ENCODE measurements at regions not wholly inside any gene's neighbourhood (a gene's known extent, or its start where the extent isn't known, plus 50 kb on each side); places are given as distances from the start of the nearest gene placed in this dataset.
A peak's percentile ranks its signal among the peaks of the same experiment; 100 is the strongest.

DNA sequence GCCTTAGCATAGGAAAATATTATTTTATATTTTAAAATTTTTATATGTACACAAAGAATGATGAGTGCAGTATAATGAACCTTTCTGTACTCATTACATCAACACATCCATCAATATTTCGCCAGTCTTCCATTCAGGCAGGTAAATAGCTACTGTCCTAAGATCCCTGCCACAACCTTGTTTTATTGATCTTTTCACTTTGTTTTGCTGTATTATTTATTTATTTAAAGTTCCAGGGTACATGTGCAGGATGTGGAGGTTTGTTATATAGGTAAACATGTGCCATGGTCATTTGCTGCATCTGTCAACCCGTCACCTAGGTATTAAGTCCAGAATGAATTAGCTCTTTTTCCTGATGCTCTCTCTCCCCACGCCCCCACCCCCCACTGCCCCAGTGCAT, 64.6 kb downstream of the INHBB start:
- H3K27ac ChIP-seq (ENCODE audit: extremely low read length, insufficient read depth, low read length): no peak overlapping the region
- 0% methylated on average over 3 of the region's 3 CpGs for WGBS (ENCODE audit: low lambda C conversion rate)
- no peak for DNase-seq (ENCODE audit: low spot score)
- H3K36me3 ChIP-seq (replicated peaks in 1 of 2; ENCODE audit: control insufficient read depth in 1 of 2, insufficient read depth in 2 of 2, low read length in 2 of 2): no peaks in the 10 kb centered on the region
- CTCF ChIA-PET (ENCODE audit: low intra/inter-chr PET ratio, low total read pairs): no interaction called here
- FAIRE-seq: no peak
- no peak overlapping the region for H2AFZ ChIP-seq (ENCODE audit: low read length)
- peaks cover 0 to 17% of the 10 kb centered on the region in 2 experiments; a peak in 4 of 5 replicates for H3K27me3 ChIP-seq (ENCODE audit: control insufficient read depth in 1 of 2, insufficient read depth in 2 of 2, low read length in 2 of 2)
- H3K9ac ChIP-seq (ENCODE audit: insufficient read depth, low read depth, low read length): no peak overlapping the region
- H3K4me1 ChIP-seq (ENCODE audit: insufficient read depth, low read length): no peaks in the 10 kb centered on the region
- intact Hi-C loops (cut with micrococcal nuclease; ENCODE audit: unreplicated experiment): no loop called here
- H3K4me3 ChIP-seq (replicated peaks in 1 of 3; ENCODE audit: insufficient read depth in 1 of 3, low read depth in 2 of 3, low read length in 3 of 3): no peak overlapping the region
- no peaks in the 10 kb centered on the region for H4K20me1 ChIP-seq (ENCODE audit: insufficient read depth, low read length)
- in situ Hi-C loops (cut with HindIII; ENCODE audit: extremely low pct_ligation_motif_present, low pct_unique_long_range_greater_than_20kb): no loop called here
- H3K79me2 ChIP-seq (ENCODE audit: insufficient read depth, low read length): no peaks in the 10 kb centered on the region
- peaks cover 6% of the 10 kb centered on the region for H3K9me3 ChIP-seq (ENCODE audit: low read length)
- ATAC-seq: no peak
- BruUV-seq (replicated peaks): no TSS peak
- no peak overlapping the region for H3K4me2 ChIP-seq (ENCODE audit: low read depth, low read length)
- POLR2A ChIA-PET: no interaction called here
- TF ChIP-seq FOXA3 (CRISPR knock-in tag; IDR thresholded peaks at IDR 0.05) (peak; percentile 46; the same call in 1 of the 2 replicates), BHLHE40 (IDR thresholded peaks at IDR 0.05; ENCODE audit: low read length) (no peak), FOXP1 (IDR thresholded peaks at IDR 0.05) (no peak), FOXP1 (CRISPR knock-in tag; IDR thresholded peaks at IDR 0.05) (peak; percentile 66; the same call in 1 of the 2 replicates), SIN3A (IDR thresholded peaks at IDR 0.05; ENCODE audit: borderline replicate concordance, low read depth, low read length) (no peak), PHB2 (IDR thresholded peaks at IDR 0.05; ENCODE audit: partially characterized antibody) (no peak), MXI1 (IDR thresholded peaks at IDR 0.05; ENCODE audit: borderline replicate concordance, low read depth, low read length) (no peak), ZNF350 (CRISPR knock-in tag; IDR thresholded peaks at IDR 0.05; ENCODE audit: borderline replicate concordance, low read depth) (no peak), TAF1 (CRISPR knock-in tag; IDR thresholded peaks at IDR 0.05) (no peak), CHD2 (IDR thresholded peaks at IDR 0.05; ENCODE audit: low read depth, low read length) (no peak), ZNF333 (CRISPR knock-in tag; IDR thresholded peaks at IDR 0.05; ENCODE audit: borderline replicate concordance) (no peak), NPAS2 (CRISPR knock-in tag; IDR thresholded peaks at IDR 0.05; ENCODE audit: borderline replicate concordance) (no peak), FOXP4 (CRISPR knock-in tag; IDR thresholded peaks at IDR 0.05) (0 out of 2 replicates have a peak, but pooled peaks have one; percentile 22), IRF2 (CRISPR knock-in tag; IDR thresholded peaks at IDR 0.05) (no peak), GATAD2A (CRISPR knock-in tag; IDR thresholded peaks at IDR 0.05) (peak; percentile 55)
- TF ChIP-seq, protein P1, sequence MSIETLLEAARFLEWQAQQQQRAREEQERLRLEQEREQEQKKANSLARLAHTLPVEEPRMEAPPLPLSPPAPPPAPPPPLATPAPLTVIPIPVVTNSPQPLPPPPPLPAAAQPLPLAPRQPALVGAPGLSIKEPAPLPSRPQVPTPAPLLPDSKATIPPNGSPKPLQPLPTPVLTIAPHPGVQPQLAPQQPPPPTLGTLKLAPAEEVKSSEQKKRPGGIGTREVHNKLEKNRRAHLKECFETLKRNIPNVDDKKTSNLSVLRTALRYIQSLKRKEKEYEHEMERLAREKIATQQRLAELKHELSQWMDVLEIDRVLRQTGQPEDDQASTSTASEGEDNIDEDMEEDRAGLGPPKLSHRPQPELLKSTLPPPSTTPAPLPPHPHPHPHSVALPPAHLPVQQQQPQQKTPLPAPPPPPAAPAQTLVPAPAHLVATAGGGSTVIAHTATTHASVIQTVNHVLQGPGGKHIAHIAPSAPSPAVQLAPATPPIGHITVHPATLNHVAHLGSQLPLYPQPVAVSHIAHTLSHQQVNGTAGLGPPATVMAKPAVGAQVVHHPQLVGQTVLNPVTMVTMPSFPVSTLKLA (IDR thresholded peaks at IDR 0.05): 0 out of 2 replicates have a peak, but pooled peaks have one; percentile 19
- TF ChIP-seq, protein P2, sequence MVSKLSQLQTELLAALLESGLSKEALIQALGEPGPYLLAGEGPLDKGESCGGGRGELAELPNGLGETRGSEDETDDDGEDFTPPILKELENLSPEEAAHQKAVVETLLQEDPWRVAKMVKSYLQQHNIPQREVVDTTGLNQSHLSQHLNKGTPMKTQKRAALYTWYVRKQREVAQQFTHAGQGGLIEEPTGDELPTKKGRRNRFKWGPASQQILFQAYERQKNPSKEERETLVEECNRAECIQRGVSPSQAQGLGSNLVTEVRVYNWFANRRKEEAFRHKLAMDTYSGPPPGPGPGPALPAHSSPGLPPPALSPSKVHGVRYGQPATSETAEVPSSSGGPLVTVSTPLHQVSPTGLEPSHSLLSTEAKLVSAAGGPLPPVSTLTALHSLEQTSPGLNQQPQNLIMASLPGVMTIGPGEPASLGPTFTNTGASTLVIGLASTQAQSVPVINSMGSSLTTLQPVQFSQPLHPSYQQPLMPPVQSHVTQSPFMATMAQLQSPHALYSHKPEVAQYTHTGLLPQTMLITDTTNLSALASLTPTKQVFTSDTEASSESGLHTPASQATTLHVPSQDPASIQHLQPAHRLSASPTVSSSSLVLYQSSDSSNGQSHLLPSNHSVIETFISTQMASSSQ (IDR thresholded peaks at IDR 0.05; ENCODE audit: low read depth): no peak
- TF ChIP-seq, protein P2 (CRISPR knock-in tag; IDR thresholded peaks at IDR 0.05; ENCODE audit: borderline replicate concordance): no peak
